Lung microvascular endothelial cell (primary cell): ENCODE measurements at regions not wholly inside any gene's neighbourhood (a gene's known extent, or its start where the extent isn't known, plus 50 kb on each side); places are given as distances from the start of the nearest gene placed in this dataset.
A peak's percentile ranks its signal among the peaks of the same experiment; 100 is the strongest.
"Not testable (repeated sequence)": the region's sequence is repeated elsewhere in the genome, so short reads cannot be mapped to it uniquely, and the experiment has no call there.

Source experiments
- DNase-seq, 2 donors: peaks; one replicate each; pipeline versions ENCODE4 v3.0.0 to v3.0.0-alpha.2; 2010; ENCODE audit warnings: low read depth in 2 of 2

DNA sequence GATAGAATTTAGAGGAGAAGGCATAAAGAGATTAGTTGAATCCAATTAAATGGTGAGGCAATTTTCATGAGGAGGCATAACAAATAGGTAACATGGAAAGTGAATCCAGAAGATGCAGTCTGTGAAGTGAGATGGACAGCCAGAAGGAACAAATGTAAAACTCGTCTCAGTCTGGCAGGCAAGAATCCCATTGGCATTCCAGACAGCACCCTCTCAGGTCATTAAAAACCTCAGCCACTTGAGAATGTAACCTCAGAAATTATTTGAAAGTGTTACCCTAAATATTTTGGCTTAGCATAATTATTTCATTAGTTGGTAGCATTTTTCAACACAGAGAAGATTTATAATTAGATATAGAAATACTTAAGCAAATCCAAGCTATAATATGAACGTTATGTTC lies 342.3 kb downstream of the LRRC3B start:
- DNase-seq, result no peak

GRCh38 chr3:26967501-26967900 lies 344.9 kb downstream of the LRRC3B start:
- DNase-seq, result peak in 1 of 2 donors; percentile 3

DNA sequence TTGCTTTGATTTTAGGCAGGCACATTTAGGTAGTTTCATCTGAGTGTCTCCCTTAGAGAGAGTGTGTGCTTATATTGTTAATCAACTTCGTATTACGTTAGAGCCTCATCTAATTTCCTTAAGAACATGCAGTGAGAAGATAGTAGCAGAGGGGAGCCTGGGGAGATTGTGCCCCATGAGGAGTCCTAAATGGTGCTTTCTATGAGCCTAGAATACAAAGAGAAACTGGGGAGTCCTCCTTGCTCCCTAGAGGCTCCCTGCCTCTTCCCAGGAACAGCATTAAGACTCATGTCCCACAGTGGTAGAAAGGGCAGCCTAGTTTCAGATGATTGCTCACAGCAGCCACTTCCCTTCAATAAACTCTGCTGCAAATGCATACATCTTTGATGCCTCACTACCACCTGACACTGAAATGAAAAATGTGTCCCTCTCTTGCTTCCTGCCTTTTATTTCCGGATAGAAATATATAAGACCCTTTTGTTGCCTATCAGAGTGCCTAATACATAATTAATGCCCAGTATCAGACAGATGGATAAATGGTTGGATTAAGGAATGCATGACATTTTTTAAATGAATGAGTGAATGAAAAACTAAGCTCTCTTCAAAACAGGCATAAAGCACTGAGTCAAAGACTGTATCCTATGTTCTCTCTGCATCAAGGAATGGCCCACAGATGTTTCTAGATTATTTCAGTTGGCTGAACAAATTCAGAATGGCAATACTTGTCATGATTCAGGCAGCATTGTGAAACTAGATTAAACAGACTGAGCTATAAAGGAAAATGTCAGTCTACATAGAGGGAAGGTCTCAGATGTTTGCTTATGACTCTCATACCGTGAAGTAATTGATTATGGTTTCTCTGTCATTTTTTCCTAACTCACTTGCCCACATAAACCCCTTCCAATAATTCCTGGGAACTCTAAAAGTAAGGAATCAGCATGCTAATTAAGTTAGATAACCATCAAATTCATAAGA lies 362.1 kb downstream of the LRRC3B start:
- DNase-seq, result no peak

DNA sequence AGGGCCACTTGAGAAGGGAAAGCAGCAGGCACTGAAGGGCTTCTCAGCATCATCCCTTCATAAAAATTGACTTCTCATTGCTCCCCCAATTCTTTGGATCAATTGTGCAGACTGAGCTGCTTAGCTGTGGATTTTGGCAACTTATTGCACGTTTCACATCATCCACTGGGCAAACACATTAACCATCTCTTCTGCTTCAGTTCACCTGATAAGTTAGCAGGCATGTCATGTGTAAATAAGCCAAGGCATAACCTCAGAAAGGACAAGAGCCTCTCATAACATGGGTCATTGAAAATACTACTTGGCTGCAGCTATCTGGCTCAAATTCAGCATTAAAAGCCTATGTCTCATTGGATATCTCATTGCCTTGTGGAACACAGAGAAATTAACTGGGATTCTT lies 366.5 kb downstream of the LRRC3B start:
- no peak for DNase-seq

DNA sequence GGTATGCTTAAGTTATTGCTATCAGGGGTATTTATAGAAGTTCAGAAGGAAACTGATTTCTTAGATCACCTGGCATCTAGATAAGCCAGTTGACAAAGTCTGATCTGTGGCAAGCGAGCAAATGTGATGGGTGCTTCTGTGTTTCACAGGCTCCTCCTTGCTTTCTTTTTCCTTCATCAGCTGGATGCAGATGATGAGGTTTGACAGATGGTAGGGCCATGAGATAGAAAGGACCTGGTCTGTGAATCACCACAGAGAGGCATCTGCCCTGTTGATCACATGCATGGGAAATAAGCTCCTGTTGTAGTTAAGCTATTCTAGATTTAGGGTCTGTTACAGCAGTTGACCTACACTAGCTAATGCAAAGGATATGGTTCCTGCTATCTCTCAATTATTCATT lies 372.0 kb downstream of the NEK10 start:
- DNase-seq, result no peak

DNA sequence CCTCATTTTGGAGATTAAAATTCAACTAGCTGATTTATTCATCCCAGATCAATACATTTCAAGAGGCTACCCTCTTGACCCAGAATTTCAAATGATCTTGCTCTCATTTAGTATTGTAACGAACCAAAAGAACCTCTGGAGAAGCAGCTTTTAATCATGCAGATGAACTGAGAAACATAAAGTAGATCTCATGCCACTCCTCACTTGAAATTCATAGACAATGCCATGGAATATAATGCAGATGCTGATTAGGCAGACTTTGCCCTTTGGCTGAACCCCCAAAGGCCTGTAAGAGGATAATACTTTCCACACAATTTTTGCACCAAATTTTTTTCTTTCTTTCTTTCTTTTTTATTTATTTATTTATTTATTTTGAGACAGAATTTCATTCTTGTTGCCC lies 358.3 kb downstream of the NEK10 start:
- DNase-seq, result no peak

- DNase-seq, result no peak
Measured at GRCh38 chr3:27022096-27022761, 347.0 kb downstream of the NEK10 start.

GRCh38 chr3:27024493-27024892 lies 344.7 kb downstream of the NEK10 start:
- no peak for DNase-seq

GRCh38 chr3:27025718-27026117 lies 343.5 kb downstream of the NEK10 start:
- DNase-seq, result no peak

DNA sequence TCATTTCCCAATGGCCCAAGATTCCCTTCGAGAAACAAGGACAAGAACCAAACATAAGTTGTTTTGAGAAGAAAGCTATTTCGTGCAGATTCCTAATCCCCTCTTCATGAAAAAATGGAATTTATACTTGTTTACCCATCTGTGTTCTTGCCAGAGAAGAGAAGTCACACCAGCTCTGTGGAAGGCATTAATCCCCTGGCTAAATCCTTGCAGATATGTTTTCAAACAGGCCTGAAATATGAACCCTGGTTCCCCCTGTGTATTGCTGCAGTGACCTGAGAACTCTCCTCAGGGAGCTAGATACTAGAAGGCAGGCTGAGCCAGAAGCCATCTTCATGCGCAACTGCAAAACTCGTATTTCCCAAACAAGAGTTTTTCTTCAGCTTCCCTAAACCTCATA lies 337.7 kb downstream of the NEK10 start:
- no peak for DNase-seq

GRCh38 chr3:27034255-27034654 lies 334.9 kb downstream of the NEK10 start:
- no peak for DNase-seq

DNA sequence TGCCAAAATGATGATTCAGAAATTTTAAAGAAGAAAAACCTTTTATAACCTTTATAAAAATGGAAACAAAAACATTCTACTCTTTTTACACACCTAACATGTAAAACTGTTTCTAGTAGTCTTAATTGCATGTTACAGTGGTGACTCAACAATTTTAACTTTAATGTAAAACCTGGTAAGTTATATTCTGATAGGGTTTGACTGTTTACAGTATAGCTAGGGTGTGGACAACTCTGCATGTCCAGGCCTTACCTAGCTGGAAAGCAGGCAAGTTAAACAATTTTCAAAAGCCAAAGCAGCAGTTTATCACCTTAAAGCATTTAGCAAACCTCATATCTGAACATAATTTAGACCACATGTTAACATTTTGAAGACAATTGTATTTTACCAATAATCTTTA lies 328.5 kb downstream of the NEK10 start:
- no peak for DNase-seq

- not testable (repeated sequence) for DNase-seq
Measured at GRCh38 chr3:27042541-27042940, 326.6 kb downstream of the NEK10 start.

GRCh38 chr3:27043328-27043955 lies 325.7 kb downstream of the NEK10 start:
- DNase-seq, result no peak

- DNase-seq, result no peak
Measured at GRCh38 chr3:27044931-27045481, 324.2 kb downstream of the NEK10 start.

DNA sequence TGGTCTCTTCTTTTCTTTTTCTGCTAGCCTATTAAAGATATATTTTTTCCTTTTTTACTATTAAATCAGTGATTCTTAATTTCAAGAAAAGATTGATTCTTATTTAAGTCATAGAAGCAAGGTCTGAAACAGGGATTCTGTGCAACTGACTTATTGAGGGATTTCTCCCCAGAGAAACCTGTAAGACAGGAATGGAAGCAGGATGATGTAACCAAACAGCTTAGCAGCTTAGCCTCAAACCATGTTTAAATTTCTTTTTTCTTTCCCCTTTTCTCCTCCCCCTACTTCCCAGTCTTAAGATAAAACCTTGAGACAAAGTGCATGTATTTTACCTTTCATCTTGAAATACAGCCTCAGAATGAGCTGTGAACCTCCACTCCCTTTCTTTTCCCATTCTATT lies 322.8 kb downstream of the NEK10 start:
- DNase-seq, result no peak

DNA sequence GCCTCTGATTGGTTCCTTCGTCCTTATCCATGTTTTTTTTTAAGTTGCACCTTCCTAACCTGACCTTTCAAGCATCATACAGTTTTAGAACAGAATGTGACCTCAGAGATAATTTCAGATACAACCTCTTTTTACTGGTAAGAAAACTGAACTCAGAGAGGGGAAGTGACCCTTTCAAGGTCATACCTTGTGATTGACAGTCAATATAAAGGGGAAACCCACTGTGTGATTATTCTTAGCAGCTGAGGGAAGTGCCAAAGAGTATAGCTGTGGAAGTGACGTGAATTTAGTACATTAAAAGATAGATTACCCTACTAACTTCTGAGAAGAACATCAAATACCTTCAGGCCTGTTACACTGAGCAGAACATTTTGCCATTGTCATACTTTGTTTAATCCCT lies 319.4 kb downstream of the NEK10 start:
- no peak for DNase-seq

DNA sequence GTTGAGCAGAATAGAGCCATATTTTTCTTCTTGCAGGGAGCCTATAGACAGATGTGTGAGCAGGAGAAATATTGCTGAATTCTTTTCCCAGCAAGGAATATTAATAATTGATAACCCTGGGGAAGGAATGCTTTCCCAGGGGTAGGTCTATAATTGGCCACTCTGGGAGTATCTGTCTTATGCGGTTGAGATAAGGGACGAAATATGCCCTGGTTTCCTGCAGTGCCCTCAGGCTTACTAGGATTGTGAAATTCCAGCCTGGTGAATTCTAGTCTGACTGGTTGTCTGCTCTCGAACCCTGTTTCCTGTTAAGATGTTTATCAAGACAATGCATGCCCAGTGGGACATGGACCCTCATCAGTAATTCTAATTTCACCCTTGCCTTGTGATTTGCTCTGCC lies 317.7 kb downstream of the NEK10 start:
- not testable (repeated sequence) for DNase-seq

DNA sequence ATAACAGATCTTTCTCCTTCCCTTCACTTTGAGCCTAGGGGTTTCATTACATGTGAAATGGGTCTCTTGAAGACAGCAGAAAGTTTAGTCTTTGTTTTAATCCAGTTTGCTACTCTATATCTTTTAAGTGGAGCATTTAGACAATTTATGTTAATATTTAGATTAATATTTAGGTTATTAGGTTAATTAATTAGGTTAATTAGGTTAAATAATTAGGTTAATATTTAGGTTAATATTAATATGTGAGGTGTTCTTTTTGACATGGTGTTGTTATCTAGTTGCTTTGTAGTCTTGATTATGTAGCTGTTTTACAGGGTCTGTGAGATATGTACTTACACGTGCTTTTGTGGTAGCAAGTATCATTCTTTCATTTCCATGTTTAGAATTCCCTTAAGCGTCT lies 312.9 kb downstream of the NEK10 start:
- no peak for DNase-seq

- no peak for DNase-seq
Measured at GRCh38 chr3:27059489-27059888, 309.7 kb downstream of the NEK10 start.
